ENCODE measurements at regions not wholly inside any gene's neighbourhood (a gene's known extent, or its start where the extent isn't known, plus 50 kb on each side); places are given as distances from the start of the nearest gene placed in this dataset.

GRCh38 chr7:86918245-86918644 lies 141.2 kb downstream of the ELAPOR2 start:
- Mint-ChIP-seq H3K27ac (no peak overlapping the region), H3K36me3 (no peaks in the 10 kb centered on the region), H3K4me1 (peaks cover 4% of the 10 kb centered on the region), H3K4me3 (no peak overlapping the region), H3K9me3 (no peaks in the 10 kb centered on the region), H3K27me3 (peaks cover 3% of the 10 kb centered on the region)
- DNase-seq: no peak

DNA sequence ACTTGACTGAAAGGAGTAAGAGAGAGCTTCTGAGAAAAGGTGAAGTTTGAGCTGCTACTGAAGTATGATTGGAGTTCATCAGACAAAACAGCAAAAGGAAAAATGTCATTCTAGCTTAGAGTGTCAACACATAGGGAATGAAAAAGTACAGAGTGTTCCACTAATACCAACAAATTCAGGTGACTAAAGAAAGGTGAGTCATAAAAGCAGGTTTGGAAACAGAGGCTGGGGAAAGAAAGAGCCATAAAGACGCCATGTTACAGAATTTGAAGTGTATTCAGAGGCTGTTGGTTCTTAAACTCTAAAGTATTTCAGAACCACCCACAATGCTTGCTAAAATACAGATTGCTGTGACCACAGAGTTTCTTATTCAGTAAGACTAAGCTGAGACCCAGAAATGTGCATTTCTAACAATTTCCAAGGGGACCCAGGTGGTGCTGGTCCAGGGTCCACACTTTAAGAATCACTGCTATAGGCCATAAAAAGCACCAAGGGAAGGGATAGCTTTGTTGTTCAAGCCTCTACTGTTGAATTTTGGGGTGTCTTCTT lies 143.1 kb downstream of the ELAPOR2 start:
- Mint-ChIP-seq H3K36me3 (no peaks in the 10 kb centered on the region), H3K4me1 (peaks cover 4% of the 10 kb centered on the region), H3K9me3 (no peaks in the 10 kb centered on the region), H3K27ac (no peak overlapping the region), H3K4me3 (no peak overlapping the region), H3K27me3 (peaks cover under 1% of the 10 kb centered on the region)
- no peak for DNase-seq

GRCh38 chr7:86914551-86914950 lies 144.9 kb downstream of the ELAPOR2 start:
- no peaks in the 10 kb centered on the region for H3K9me3 Mint-ChIP-seq
- H3K4me3 Mint-ChIP-seq: no peak overlapping the region
- H3K4me1 Mint-ChIP-seq: peaks cover 4% of the 10 kb centered on the region
- no peaks in the 10 kb centered on the region for H3K27me3 Mint-ChIP-seq
- H3K27ac Mint-ChIP-seq: no peak overlapping the region
- no peak for DNase-seq
- no peaks in the 10 kb centered on the region for H3K36me3 Mint-ChIP-seq

Measured in activated naive CD8-positive, alpha-beta T cell treated with anti-CD3 and anti-CD28 coated beads for 36 hours (primary cell).